ENCODE measurements at regions not wholly inside any gene's neighbourhood (a gene's known extent, or its start where the extent isn't known, plus 50 kb on each side); places are given as distances from the start of the nearest gene placed in this dataset.

DNA sequence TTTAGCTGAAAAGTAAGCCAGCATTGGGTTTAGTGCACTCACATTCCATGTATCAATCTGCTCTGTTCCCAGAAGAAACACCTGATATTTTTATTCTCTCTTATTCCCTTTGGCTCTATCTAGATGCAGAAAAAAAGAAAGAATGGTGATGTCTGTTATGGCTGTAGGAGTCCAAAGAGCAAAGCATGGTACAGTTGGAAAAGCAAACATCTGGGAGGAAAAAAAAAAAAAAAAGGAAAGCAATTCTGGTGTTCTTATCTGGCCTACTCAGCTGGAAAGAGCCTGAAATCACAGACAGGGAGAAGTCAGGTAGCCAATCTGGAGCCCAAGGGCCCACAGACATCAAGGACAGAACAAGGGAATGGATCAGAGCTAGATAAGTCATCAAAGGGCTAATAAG lies 293.9 kb downstream of the DUSP6 start:
- TF ChIP-seq EZH2 (IDR thresholded peaks at IDR 0.05; ENCODE audit: low read depth) = no peak
- TF ChIP-seq, protein P1, sequence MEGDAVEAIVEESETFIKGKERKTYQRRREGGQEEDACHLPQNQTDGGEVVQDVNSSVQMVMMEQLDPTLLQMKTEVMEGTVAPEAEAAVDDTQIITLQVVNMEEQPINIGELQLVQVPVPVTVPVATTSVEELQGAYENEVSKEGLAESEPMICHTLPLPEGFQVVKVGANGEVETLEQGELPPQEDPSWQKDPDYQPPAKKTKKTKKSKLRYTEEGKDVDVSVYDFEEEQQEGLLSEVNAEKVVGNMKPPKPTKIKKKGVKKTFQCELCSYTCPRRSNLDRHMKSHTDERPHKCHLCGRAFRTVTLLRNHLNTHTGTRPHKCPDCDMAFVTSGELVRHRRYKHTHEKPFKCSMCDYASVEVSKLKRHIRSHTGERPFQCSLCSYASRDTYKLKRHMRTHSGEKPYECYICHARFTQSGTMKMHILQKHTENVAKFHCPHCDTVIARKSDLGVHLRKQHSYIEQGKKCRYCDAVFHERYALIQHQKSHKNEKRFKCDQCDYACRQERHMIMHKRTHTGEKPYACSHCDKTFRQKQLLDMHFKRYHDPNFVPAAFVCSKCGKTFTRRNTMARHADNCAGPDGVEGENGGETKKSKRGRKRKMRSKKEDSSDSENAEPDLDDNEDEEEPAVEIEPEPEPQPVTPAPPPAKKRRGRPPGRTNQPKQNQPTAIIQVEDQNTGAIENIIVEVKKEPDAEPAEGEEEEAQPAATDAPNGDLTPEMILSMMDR (conservative IDR thresholded peaks at IDR 0.05) = no peak
